Uterus (tissue), 3 donors: ENCODE measurements at regions not wholly inside any gene's neighbourhood (a gene's known extent, or its start where the extent isn't known, plus 50 kb on each side); places are given as distances from the start of the nearest gene placed in this dataset.
A peak's percentile ranks its signal among the peaks of the same experiment; 100 is the strongest.

Source experiments
- DNase-seq, 2 donors: peaks; one replicate each; pipeline ENCODE4 v3.0.0-alpha.2; 2019 to 2020
- H3K27ac ChIP-seq, 2 donors: fragments of 200-600 bp; sonication (generic); 1 replicate in 1 of 2; 2 replicates in 1 of 2; pipeline ENCODE4 v1.5.1; 2016 to 2018
- H3K27me3 ChIP-seq, 2 donors: fragments of 200-600 bp; sonication (generic); one replicate each; pipeline ENCODE4 v1.5.1; 2018 to 2019; ENCODE audit warnings: control low read depth in 1 of 2
- H3K36me3 ChIP-seq, 2 donors: fragments of 200-600 bp; sonication (generic); one replicate each; pipeline ENCODE4 v1.5.1; 2019; ENCODE audit warnings: control low read depth in 1 of 2
- H3K4me1 ChIP-seq, 2 donors: fragments of 200-600 bp; sonication (generic); one replicate each; pipeline ENCODE4 v1.5.1; 2018 to 2019; ENCODE audit warnings: control low read depth in 1 of 2
- H3K4me3 ChIP-seq, 2 donors: fragments of 200-600 bp; sonication (generic); 1 replicate in 1 of 2; 2 replicates in 1 of 2; pipeline ENCODE4 v1.5.1; 2018 to 2019; ENCODE audit warnings: mild to moderate bottlenecking in 1 of 2
- H3K9me3 ChIP-seq, 2 donors: fragments of 200-600 bp; sonication (generic); one replicate each; pipeline ENCODE4 v1.5.1; 2019; ENCODE audit warnings: control low read depth in 1 of 2
- CTCF ChIP-seq, 4 experiments: fragments of 200-600 bp in 2 of 4; fragments of 450-650 bp in 2 of 4; sonication (generic) in 2 of 4; IDR thresholded peaks; one replicate each; pipeline ENCODE4 v1.5.1; 2016 to 2019; ENCODE audit warnings: antibody characterized with exemption in 4 of 4, mild to moderate bottlenecking in 2 of 4, moderate library complexity in 1 of 4
- POLR2A ChIP-seq, 2 donors: fragments of 450-650 bp; IDR thresholded peaks; one replicate each; pipeline ENCODE4 v1.6.1; 2016; ENCODE audit warnings: antibody characterized with exemption in 2 of 2, mild to moderate bottlenecking in 1 of 2, moderate library complexity in 1 of 2
- intact Hi-C: fragments of 100-400 bp; cut with DNase I; formaldehyde crosslinking; loops from one replicate; pipeline ENCODE4 v1.15.1; 2023; ENCODE audit warnings: low total_unique reads
- donor health status: DM: yes; HTN: yes; CAD: no.

GRCh38 chr16:80113873-80114574, 426.8 kb upstream of the DYNLRB2 start:
- H3K9me3 ChIP-seq: no peaks in the 10 kb centered on the region
- H3K27me3 ChIP-seq: no peaks in the 10 kb centered on the region
- H3K4me1 ChIP-seq: no peaks in the 10 kb centered on the region
- TF ChIP-seq CTCF (IDR thresholded peaks at IDR 0.05) (no peak), POLR2A (IDR thresholded peaks at IDR 0.05) (no peak)
- no peak overlapping the region for H3K4me3 ChIP-seq
- intact Hi-C loops: no loop called here
- no peaks in the 10 kb centered on the region for H3K36me3 ChIP-seq
- DNase-seq: peak in 1 of 2 donors; percentile 26
- peak overlapping the region; percentile 22 to 41 for H3K27ac ChIP-seq

- Histone ChIP-seq H3K9me3 (no peaks in the 10 kb centered on the region), H3K36me3 (no peaks in the 10 kb centered on the region), H3K27ac (no peak overlapping the region), H3K4me1 (no peaks in the 10 kb centered on the region), H3K4me3 (no peak overlapping the region), H3K27me3 (no peaks in the 10 kb centered on the region)
- intact Hi-C loops: no loop called here
- no peak for DNase-seq
- TF ChIP-seq POLR2A (IDR thresholded peaks at IDR 0.05) (no peak), CTCF (IDR thresholded peaks at IDR 0.05) (no peak)
Observed at GRCh38 chr16:80109581-80109980, 431.2 kb upstream of the DYNLRB2 start.

GRCh38 chr16:80107900-80108299, 432.9 kb upstream of the DYNLRB2 start:
- no peaks in the 10 kb centered on the region for H3K4me1 ChIP-seq
- H3K27me3 ChIP-seq: no peaks in the 10 kb centered on the region
- no peaks in the 10 kb centered on the region for H3K36me3 ChIP-seq
- no peak for DNase-seq
- no peak for TF ChIP-seq CTCF (IDR thresholded peaks at IDR 0.05)
- TF ChIP-seq POLR2A (IDR thresholded peaks at IDR 0.05): no peak
- H3K9me3 ChIP-seq: no peaks in the 10 kb centered on the region
- no peak overlapping the region for H3K27ac ChIP-seq
- intact Hi-C loops: no loop called here
- H3K4me3 ChIP-seq: no peak overlapping the region

- H3K4me1 ChIP-seq: no peaks in the 10 kb centered on the region
- H3K9me3 ChIP-seq: no peaks in the 10 kb centered on the region
- H3K27ac ChIP-seq: no peak overlapping the region
- no peaks in the 10 kb centered on the region for H3K36me3 ChIP-seq
- H3K4me3 ChIP-seq: no peak overlapping the region
- TF ChIP-seq CTCF (IDR thresholded peaks at IDR 0.05) (no peak), POLR2A (IDR thresholded peaks at IDR 0.05) (no peak)
- no peak for DNase-seq
- no peaks in the 10 kb centered on the region for H3K27me3 ChIP-seq
- intact Hi-C loops: no loop called here
Observed at GRCh38 chr16:80105751-80106150, 435.0 kb upstream of the DYNLRB2 start.

- intact Hi-C loops: no loop called here
- H3K27me3 ChIP-seq: no peaks in the 10 kb centered on the region
Observed at GRCh38 chr16:80105160-80105559, 435.6 kb upstream of the DYNLRB2 start.

More at GRCh38 chr16:80105160-80105559, 435.6 kb upstream of the DYNLRB2 start:
- Histone ChIP-seq H3K9me3 (no peaks in the 10 kb centered on the region), H3K4me3 (no peak overlapping the region), H3K4me1 (no peaks in the 10 kb centered on the region), H3K27ac (no peak overlapping the region), H3K36me3 (no peaks in the 10 kb centered on the region)
- TF ChIP-seq CTCF (IDR thresholded peaks at IDR 0.05) (no peak), POLR2A (IDR thresholded peaks at IDR 0.05) (no peak)
- no peak for DNase-seq
